Left hindlimb (tissue), 1 donor: ENCODE measurements at regions not wholly inside any gene's neighbourhood (a gene's known extent, or its start where the extent isn't known, plus 50 kb on each side); places are given as distances from the start of the nearest gene placed in this dataset.
"Not testable (repeated sequence)": the region's sequence is repeated elsewhere in the genome, so short reads cannot be mapped to it uniquely, and the experiment has no call there.

Experiments used
- DNase-seq: peaks from one replicate; pipeline ENCODE4 v3.0.0-alpha.2; 2018

- not testable (repeated sequence) for DNase-seq
These were observed 852.4 kb upstream of the DEFB115 start for GRCh38 chr20:30405061-30405460.

- not testable (repeated sequence) for DNase-seq
These were observed 851.9 kb upstream of the DEFB115 start for GRCh38 chr20:30405585-30405984.

- DNase-seq = not testable (repeated sequence)
These were observed 851.1 kb upstream of the DEFB115 start for GRCh38 chr20:30406370-30406769.

- DNase-seq = no peak
These were observed 844.5 kb upstream of the DEFB115 start for GRCh38 chr20:30412972-30413371.

- not testable (repeated sequence) for DNase-seq
These were observed 840.1 kb upstream of the DEFB115 start for GRCh38 chr20:30417387-30417786.

GRCh38 chr20:30418378-30418777 is 839.1 kb upstream of the DEFB115 start:
- DNase-seq = not testable (repeated sequence)

- no peak for DNase-seq
These were observed 838.0 kb upstream of the DEFB115 start for GRCh38 chr20:30419466-30419865.

- DNase-seq = not testable (repeated sequence)
These were observed 837.5 kb upstream of the DEFB115 start for GRCh38 chr20:30419871-30420420.
